ENCODE measurements at regions not wholly inside any gene's neighbourhood (a gene's known extent, or its start where the extent isn't known, plus 50 kb on each side); places are given as distances from the start of the nearest gene placed in this dataset.

- TF ChIP-seq CTCF (IDR thresholded peaks at IDR 0.05) (no peak), POLR2A (IDR thresholded peaks at IDR 0.05) (no peak)
These were observed 170.0 kb upstream of the RMST start for GRCh38 chr12:97292588-97292987.

Measured in body of pancreas (tissue), 4 donors.